KOPT-K1 (cell line): ENCODE measurements at regions not wholly inside any gene's neighbourhood (a gene's known extent, or its start where the extent isn't known, plus 50 kb on each side); places are given as distances from the start of the nearest gene placed in this dataset.
"Not testable (repeated sequence)": the region's sequence is repeated elsewhere in the genome, so short reads cannot be mapped to it uniquely, and the experiment has no call there.

Source experiments
- H3K27ac ChIP-seq: fragments of 200-600 bp; sonication (generic); 2 replicates; pipeline ENCODE4 v1.5.1; 2016; ENCODE audit warnings: antibody characterized with exemption, mild to moderate bottlenecking, low read depth, low read length; ENCODE audit not compliant: poor library complexity, severe bottlenecking
- H3K36me3 ChIP-seq: fragments of 200-600 bp; sonication (generic); 2 replicates; pipeline ENCODE4 v1.5.1; 2017; ENCODE audit warnings: antibody characterized with exemption, mild to moderate bottlenecking, low read length, moderate library complexity; ENCODE audit not compliant: insufficient read depth
- H3K9me3 ChIP-seq: fragments of 200-600 bp; sonication (generic); 2 replicates; pipeline ENCODE4 v1.5.1; 2017; ENCODE audit warnings: antibody characterized with exemption, low read length, mild to moderate bottlenecking; ENCODE audit not compliant: insufficient read depth, poor library complexity, severe bottlenecking

- Histone ChIP-seq H3K36me3 (no peaks in the 10 kb centered on the region), H3K9me3 (no peaks in the 10 kb centered on the region), H3K27ac (no peak overlapping the region)
Measured at GRCh38 chr2:106280722-106281446, 86.8 kb upstream of the UXS1 start.

GRCh38 chr2:106280224-106280623 lies 86.1 kb upstream of the UXS1 start:
- H3K36me3 ChIP-seq, result no peaks in the 10 kb centered on the region
- no peak overlapping the region for H3K27ac ChIP-seq
- H3K9me3 ChIP-seq, result no peaks in the 10 kb centered on the region

GRCh38 chr2:106278112-106278876 lies 84.2 kb upstream of the UXS1 start:
- Histone ChIP-seq H3K27ac (no peak overlapping the region), H3K36me3 (no peaks in the 10 kb centered on the region), H3K9me3 (no peaks in the 10 kb centered on the region)

- Histone ChIP-seq H3K27ac (no peak overlapping the region), H3K36me3 (no peaks in the 10 kb centered on the region), H3K9me3 (no peaks in the 10 kb centered on the region)
Measured at GRCh38 chr2:106277426-106277825, 83.3 kb upstream of the UXS1 start.

- no peaks in the 10 kb centered on the region for H3K36me3 ChIP-seq
- H3K27ac ChIP-seq, result no peak overlapping the region
- H3K9me3 ChIP-seq, result no peaks in the 10 kb centered on the region
Measured at GRCh38 chr2:106275971-106276370, 81.9 kb upstream of the UXS1 start.

- Histone ChIP-seq H3K27ac (no peak overlapping the region), H3K36me3 (no peaks in the 10 kb centered on the region), H3K9me3 (no peaks in the 10 kb centered on the region)
Measured at GRCh38 chr2:106274668-106275067, 80.6 kb upstream of the UXS1 start.

GRCh38 chr2:106272216-106272807 lies 78.2 kb upstream of the UXS1 start:
- H3K9me3 ChIP-seq, result no peaks in the 10 kb centered on the region
- H3K36me3 ChIP-seq, result no peaks in the 10 kb centered on the region
- no peak overlapping the region for H3K27ac ChIP-seq

- no peaks in the 10 kb centered on the region for H3K9me3 ChIP-seq
- no peaks in the 10 kb centered on the region for H3K36me3 ChIP-seq
Measured at GRCh38 chr2:106270471-106270891, 76.4 kb upstream of the UXS1 start.

GRCh38 chr2:106269591-106270291 lies 75.6 kb upstream of the UXS1 start:
- Histone ChIP-seq H3K9me3 (no peaks in the 10 kb centered on the region), H3K27ac (no peak overlapping the region), H3K36me3 (no peaks in the 10 kb centered on the region)

More at GRCh38 chr2:106270471-106270891, 76.4 kb upstream of the UXS1 start:
- H3K27ac ChIP-seq, result no peak overlapping the region

GRCh38 chr2:106267997-106268396 lies 73.9 kb upstream of the UXS1 start:
- Histone ChIP-seq H3K9me3 (no peaks in the 10 kb centered on the region), H3K27ac (peak overlapping the region; percentile 40), H3K36me3 (no peaks in the 10 kb centered on the region)

- H3K36me3 ChIP-seq, result no peaks in the 10 kb centered on the region
- H3K9me3 ChIP-seq, result no peaks in the 10 kb centered on the region
- H3K27ac ChIP-seq, result no peak overlapping the region
Measured at GRCh38 chr2:106261871-106262321, 67.8 kb upstream of the UXS1 start.

- H3K9me3 ChIP-seq, H3K27ac ChIP-seq, H3K36me3 ChIP-seq: not testable (repeated sequence)
Measured at GRCh38 chr2:106258859-106259258, 64.8 kb upstream of the UXS1 start.

- Histone ChIP-seq H3K9me3 (no peaks in the 10 kb centered on the region), H3K36me3 (no peaks in the 10 kb centered on the region), H3K27ac (no peak overlapping the region)
Measured at GRCh38 chr2:106257830-106258229, 63.7 kb upstream of the UXS1 start.

GRCh38 chr2:106257135-106257534 lies 63.0 kb upstream of the UXS1 start:
- Histone ChIP-seq H3K27ac (no peak overlapping the region), H3K36me3 (no peaks in the 10 kb centered on the region), H3K9me3 (no peaks in the 10 kb centered on the region)
